Prostate gland (tissue), 2 donors: ENCODE measurements at regions not wholly inside any gene's neighbourhood (a gene's known extent, or its start where the extent isn't known, plus 50 kb on each side); places are given as distances from the start of the nearest gene placed in this dataset.

ENCODE experiments used
- CTCF ChIP-seq, 4 experiments: fragments of 200-600 bp in 2 of 4; fragments of 450-650 bp in 2 of 4; sonication (generic) in 2 of 4; IDR thresholded peaks; 1 replicate in 3 of 4; 2 replicates in 1 of 4; pipeline ENCODE4 v1.5.1; 2016 to 2019; ENCODE audit warnings: antibody characterized with exemption in 4 of 4, mild to moderate bottlenecking in 2 of 4, moderate library complexity in 2 of 4
- POLR2A ChIP-seq: fragments of 450-650 bp; IDR thresholded peaks from one replicate; pipeline ENCODE4 v1.6.1; 2016; ENCODE audit warnings: antibody characterized with exemption, mild to moderate bottlenecking
- POLR2AphosphoS5 ChIP-seq: sonication (generic); formaldehyde crosslinking; IDR thresholded peaks from one replicate; pipeline ENCODE4 v1.6.1; 2017; ENCODE audit warnings: antibody characterized with exemption

GRCh38 chr6:137602313-137603197 lies 108.4 kb upstream of the OLIG3 start:
- TF ChIP-seq CTCF (IDR thresholded peaks at IDR 0.05): no peak
- TF ChIP-seq POLR2A: no peak
- TF ChIP-seq POLR2AphosphoS5: no peak
